Fibroblast of the aortic adventitia (primary cell): ENCODE measurements at regions not wholly inside any gene's neighbourhood (a gene's known extent, or its start where the extent isn't known, plus 50 kb on each side); places are given as distances from the start of the nearest gene placed in this dataset.

Source experiments
- DNase-seq: peaks from one replicate; pipeline ENCODE4 v3.0.0-alpha.2; 2010; ENCODE audit warnings: low read depth
- H3K4me3 ChIP-seq: 2 replicates; pipeline ENCODE4 v1.5.1; 2011; ENCODE audit warnings: low read depth, mild to moderate bottlenecking, control low read depth, low read length, moderate library complexity
- CTCF ChIP-seq: IDR thresholded peaks from 2 replicates; pipeline ENCODE4 v1.5.1; 2011; ENCODE audit warnings: mild to moderate bottlenecking, low read length, control low read depth, inconsistent platforms; ENCODE audit not compliant: insufficient read depth

DNA sequence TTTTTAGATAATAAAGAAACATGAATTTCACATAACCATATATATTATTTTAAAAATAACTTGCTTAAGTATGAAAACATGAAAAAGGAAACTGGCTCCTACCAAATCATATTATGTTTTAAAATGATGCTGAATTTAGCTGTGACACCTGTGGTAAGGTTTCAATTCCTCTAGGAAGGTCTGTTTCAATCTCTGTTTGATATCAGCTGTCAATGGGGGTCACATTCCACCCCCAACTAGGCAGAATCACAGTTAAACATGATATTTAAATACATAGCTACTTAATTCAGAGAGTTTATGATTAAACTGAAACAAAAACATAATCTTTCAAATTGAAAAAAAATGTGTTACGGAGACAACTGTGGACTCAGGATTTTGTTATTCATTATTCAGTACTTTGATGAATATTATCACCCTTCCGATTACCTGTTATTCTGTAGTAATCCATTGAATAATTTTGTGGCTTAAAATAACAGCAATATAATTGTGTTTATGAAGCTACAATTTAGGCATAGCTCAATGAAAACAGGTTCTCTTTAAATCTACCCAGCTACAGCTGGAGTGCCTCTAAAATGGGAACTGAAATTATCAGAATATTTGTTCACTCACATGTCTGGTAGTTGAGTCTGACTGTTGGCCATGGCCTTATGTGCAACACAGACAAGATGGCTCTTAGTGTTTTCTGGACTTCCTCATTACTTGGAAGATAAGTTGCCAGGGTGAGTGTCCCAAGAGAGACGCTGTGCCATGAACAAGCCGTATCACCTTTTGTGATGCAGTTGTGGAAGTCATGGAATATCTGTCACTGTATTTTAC lies 244.6 kb upstream of the ANO3 start:
- no peak overlapping the region for H3K4me3 ChIP-seq
- no peak for TF ChIP-seq CTCF
- no peak for DNase-seq

DNA sequence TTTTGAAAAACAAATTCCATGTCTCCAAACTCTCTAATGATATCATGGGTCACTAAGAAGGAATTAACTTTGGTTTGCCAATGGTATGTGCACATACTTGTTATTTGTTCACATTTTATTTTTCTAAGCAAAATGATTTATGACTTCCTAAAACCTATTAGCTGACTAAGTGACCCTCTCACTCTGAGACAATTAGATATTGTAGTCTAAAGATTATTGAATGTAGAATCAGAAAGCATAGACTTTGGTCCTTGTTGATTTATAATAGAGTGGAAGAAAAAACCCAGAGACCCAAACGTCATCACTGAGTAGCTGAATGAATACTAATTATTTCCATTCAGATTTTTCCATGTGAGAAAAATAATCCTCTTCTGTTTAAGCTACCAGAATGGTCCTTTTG lies 243.5 kb upstream of the ANO3 start:
- DNase-seq = peak; percentile 31
- no peak for TF ChIP-seq CTCF
- no peak overlapping the region for H3K4me3 ChIP-seq

DNA sequence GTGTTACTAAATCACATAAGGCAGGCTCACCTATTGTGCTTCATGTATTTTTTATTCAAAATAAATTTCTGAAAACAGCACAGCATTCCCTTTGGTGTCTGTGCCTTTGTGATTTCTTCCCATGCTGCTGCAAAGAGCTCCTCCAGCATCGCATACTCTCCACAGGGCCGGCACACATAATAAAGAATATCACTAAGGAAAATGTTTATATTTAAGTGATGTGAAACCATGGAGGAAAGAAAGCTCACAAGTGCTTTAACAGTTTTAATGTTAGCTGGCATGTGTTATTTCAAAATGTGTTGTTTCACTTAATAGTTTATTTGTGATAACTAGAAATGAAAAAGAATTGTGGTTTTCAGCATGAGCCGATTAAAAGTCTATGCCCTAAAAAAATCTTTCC lies 241.3 kb upstream of the ANO3 start:
- TF ChIP-seq CTCF = no peak
- DNase-seq = no peak
- no peak overlapping the region for H3K4me3 ChIP-seq

GRCh38 chr11:26093206-26093605 lies 238.7 kb upstream of the ANO3 start:
- no peak for TF ChIP-seq CTCF
- no peak overlapping the region for H3K4me3 ChIP-seq
- no peak for DNase-seq

GRCh38 chr11:26095340-26095739 lies 236.6 kb upstream of the ANO3 start:
- DNase-seq = no peak
- no peak for TF ChIP-seq CTCF
- H3K4me3 ChIP-seq = no peak overlapping the region

DNA sequence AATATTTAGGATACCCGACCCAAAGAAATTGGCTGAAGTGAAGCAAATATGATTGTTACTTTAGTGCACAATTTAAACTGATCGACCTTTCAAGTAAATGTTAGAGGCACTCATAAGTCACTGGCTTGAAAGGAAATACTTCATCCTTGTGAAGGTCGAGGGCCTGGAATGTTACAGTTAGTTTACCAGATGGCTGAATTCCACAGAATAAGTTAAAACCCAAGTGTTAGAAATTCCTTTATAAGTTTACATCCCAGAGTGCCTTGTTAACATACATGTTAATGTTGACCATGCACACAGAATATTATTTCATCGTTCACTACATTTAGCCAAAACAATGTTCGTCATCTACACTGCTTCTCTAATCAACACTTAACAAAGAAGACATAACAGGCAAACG lies 235.5 kb upstream of the ANO3 start:
- no peak overlapping the region for H3K4me3 ChIP-seq
- TF ChIP-seq CTCF = no peak
- DNase-seq = no peak

GRCh38 chr11:26102325-26102724 lies 229.6 kb upstream of the ANO3 start:
- no peak for TF ChIP-seq CTCF
- no peak for DNase-seq
- no peak overlapping the region for H3K4me3 ChIP-seq
